ENCODE measurements at regions not wholly inside any gene's neighbourhood (a gene's known extent, or its start where the extent isn't known, plus 50 kb on each side); places are given as distances from the start of the nearest gene placed in this dataset.

GRCh38 chr1:172851077-172851476 is 192.2 kb downstream of the FASLG start:
- H4K20me1 ChIP-seq (ENCODE audit: control insufficient read depth, insufficient read depth, insufficient read length), result no peaks in the 10 kb centered on the region
- H3K79me1 ChIP-seq (ENCODE audit: insufficient read depth, low read depth, low read length, poor library complexity, severe bottlenecking), result no peaks in the 10 kb centered on the region
- no peak overlapping the region for H4K5ac ChIP-seq (ENCODE audit: insufficient read length, low read depth, low read length)
- TF ChIP-seq CTCF (conservative IDR thresholded peaks at IDR 0.05), result no peak
- no peaks in the 10 kb centered on the region for H3K4me1 ChIP-seq (ENCODE audit: insufficient read depth, low read length)
- no peaks in the 10 kb centered on the region for H3K9me3 ChIP-seq (ENCODE audit: control insufficient read depth, low read depth, low read length)
- no peak overlapping the region for H2BK5ac ChIP-seq (ENCODE audit: insufficient read length, low read length)
- H3K36me3 Mint-ChIP-seq (ENCODE audit: insufficient read depth in 1 of 3, low read depth in 3 of 3), result no peaks in the 10 kb centered on the region; a peak in 1 of 7 replicates
- H3K14ac ChIP-seq (ENCODE audit: insufficient read depth, low read length), result no peak overlapping the region
- no peak overlapping the region for H3K56ac ChIP-seq (ENCODE audit: insufficient read length, low read depth, low read length)
- no peak overlapping the region for H3K18ac ChIP-seq (ENCODE audit: insufficient read length, low read depth, low read length)
- no peaks in the 10 kb centered on the region for H3K79me2 ChIP-seq (ENCODE audit: insufficient read depth, low read length)
- H2AFZ ChIP-seq (ENCODE audit: low read length), result no peak overlapping the region
- no peak overlapping the region for H2BK20ac ChIP-seq (ENCODE audit: low read depth, low read length, poor library complexity, severe bottlenecking)
- no peak overlapping the region for H2BK12ac ChIP-seq (ENCODE audit: insufficient read length, low read depth, low read length)
- no peak overlapping the region for H3K4me2 ChIP-seq (ENCODE audit: insufficient read depth, insufficient read length, low read length)
- no peak overlapping the region for H2AK5ac ChIP-seq (ENCODE audit: insufficient read length, low read length)
- H3K9me3 Mint-ChIP-seq, result peaks cover 0 to 6% of the 10 kb centered on the region in 2 experiments; a peak in 2 of 5 replicates
- H4K8ac ChIP-seq (replicated peaks; ENCODE audit: insufficient read length, low read depth, low read length), result no peak overlapping the region
- H2BK15ac ChIP-seq (ENCODE audit: low read depth, low read length), result no peak overlapping the region
- H3K23ac ChIP-seq (ENCODE audit: insufficient read length, low read depth, low read length), result no peak overlapping the region
- peak overlapping the region in 1 of 3 experiments; percentile 47; a peak in 1 of 7 replicates for H3K27ac Mint-ChIP-seq
- H3K27me3 Mint-ChIP-seq (ENCODE audit: low read depth), result no peaks in the 10 kb centered on the region
- no peak overlapping the region for H2BK120ac ChIP-seq (ENCODE audit: low read depth, low read length, poor library complexity, severe bottlenecking)
- no CpG with 5 or more reads among the region's 8 CpGs for WGBS (ENCODE audit: extremely low coverage, insufficient read length, low lambda C conversion rate)
- H3K4me3 Mint-ChIP-seq, result no peak overlapping the region
- no peak overlapping the region for H3K27ac ChIP-seq (ENCODE audit: insufficient read length, low read depth, low read length)
- H4K91ac ChIP-seq (ENCODE audit: insufficient read length, low read depth, low read length), result no peak overlapping the region
- H3T11ph ChIP-seq (ENCODE audit: low read length), result no peak overlapping the region
- peak; percentile 39 for DNase-seq
- H3K27me3 ChIP-seq (ENCODE audit: insufficient read depth, low read length), result no peaks in the 10 kb centered on the region
- peaks cover 3% of the 10 kb centered on the region in 2 experiments; a peak in 3 of 4 replicates for H3K4me1 Mint-ChIP-seq
- H3K4ac ChIP-seq (ENCODE audit: low read depth, low read length), result no peak overlapping the region
- no peaks in the 10 kb centered on the region for H3K23me2 ChIP-seq (ENCODE audit: insufficient read length, low read depth, low read length, poor library complexity, severe bottlenecking)
- no peak overlapping the region for H3K9ac ChIP-seq (ENCODE audit: extremely low read depth, insufficient read length, low read length)

All from H9 (cell line).